IPS-11a (cell line): ENCODE measurements at regions not wholly inside any gene's neighbourhood (a gene's known extent, or its start where the extent isn't known, plus 50 kb on each side); places are given as distances from the start of the nearest gene placed in this dataset.
"Not testable (repeated sequence)": the region's sequence is repeated elsewhere in the genome, so short reads cannot be mapped to it uniquely, and the experiment has no call there.

ENCODE experiments used
- H3K4me3 ChIP-seq: one replicate; pipeline ENCODE4 v1.5.1; 2013; ENCODE audit warnings: low read depth, low read length, control low read depth

DNA sequence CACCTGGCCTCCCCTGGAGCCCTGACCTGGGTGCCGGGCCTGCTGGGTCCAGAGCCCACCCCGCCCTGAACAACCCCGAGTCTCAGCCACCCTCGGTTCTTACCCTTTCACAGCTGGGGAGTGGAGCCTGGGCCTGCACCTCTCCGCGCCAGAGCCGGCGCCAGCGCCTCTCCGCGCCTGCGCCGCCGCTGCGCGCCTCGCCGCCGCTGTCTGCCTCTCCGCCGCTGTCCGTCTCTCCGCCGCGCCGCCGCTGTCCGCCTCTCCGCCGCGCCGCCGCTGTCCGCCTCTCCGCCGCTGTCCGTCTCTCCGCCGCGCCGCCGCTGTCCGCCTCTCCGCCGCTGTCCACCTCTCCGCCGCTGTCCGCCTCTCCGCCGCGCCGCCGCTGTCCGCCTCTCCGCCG is 326.9 kb upstream of the PLGLB1 start:
- H3K4me3 ChIP-seq = not testable (repeated sequence)

DNA sequence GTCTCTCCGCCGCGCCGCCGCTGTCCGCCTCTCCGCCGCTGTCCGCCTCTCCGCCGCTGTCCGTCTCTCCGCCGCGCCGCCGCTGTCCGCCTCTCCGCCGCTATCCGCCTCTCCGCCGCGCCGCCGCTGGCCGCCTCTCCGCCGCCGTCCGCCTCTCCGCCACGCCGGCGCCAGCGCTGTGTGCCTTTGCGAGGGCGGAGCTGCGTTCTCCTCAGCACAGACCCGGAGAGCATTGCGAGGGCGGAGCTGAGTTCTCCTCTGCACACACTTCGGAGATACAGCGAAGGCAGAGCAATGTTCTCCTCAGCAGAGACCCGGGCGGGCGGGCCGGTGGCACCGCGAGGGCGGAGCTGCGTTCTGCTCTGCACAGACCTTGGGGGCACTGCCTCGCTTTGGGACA is 327.4 kb upstream of the PLGLB1 start:
- H3K4me3 ChIP-seq = not testable (repeated sequence)

DNA sequence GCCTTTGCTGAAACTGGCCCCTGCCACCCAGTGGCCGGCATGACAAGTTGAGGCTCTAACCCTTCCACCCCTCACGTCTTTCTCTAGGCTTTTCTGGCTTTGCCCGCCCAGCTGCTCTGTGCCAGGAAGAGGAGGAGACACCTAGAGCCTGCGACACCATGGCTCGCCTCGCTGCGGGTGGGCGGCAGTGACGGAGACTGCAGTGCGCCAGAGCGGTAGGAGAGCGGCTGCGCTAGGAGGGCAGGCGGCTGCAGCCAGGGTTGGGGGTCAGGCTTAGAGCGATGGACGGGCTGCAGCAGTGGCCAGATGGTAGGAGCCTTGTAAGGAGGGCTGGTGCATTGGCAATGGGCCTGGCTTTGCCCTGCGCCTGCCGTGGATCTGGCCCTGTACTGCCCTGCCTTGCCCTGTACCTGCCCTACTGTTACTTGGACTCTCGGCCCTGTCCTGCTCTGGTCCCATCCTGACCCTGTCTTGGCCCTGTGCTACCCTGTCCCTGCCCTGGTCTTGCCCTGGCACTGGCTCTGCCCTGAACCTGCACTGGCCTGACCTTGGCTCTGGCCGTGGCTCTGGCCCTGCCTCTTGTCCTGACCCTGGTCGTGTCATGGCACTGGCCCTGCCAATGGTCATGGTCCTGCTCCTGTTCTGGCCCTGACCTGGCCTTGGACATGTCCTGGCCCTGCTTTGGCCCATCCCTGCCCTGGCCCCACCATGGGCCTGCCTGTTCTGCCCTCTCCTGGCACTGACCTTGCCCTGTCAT is 330.7 kb upstream of the PLGLB1 start:
- not testable (repeated sequence) for H3K4me3 ChIP-seq

DNA sequence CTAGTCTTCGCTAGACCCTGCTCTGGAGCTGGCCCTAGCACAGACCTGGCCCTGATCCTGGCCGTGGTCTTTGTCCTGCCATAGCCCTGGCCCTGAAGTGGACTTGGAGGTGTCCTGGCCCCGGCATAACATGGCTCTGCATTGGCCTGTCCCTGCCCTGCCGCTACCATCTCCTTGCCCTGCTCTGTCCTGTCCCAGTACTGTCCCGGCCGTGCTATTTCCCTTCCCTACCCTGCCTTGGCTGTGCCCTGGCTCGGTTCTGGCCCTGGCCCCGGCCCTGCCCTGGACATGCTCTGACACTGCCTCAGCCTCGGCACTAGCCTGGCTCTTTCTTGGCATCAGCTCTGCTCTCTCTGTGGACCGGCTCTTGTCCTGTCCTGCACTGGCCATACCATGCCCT is 331.8 kb upstream of the PLGLB1 start:
- not testable (repeated sequence) for H3K4me3 ChIP-seq

DNA sequence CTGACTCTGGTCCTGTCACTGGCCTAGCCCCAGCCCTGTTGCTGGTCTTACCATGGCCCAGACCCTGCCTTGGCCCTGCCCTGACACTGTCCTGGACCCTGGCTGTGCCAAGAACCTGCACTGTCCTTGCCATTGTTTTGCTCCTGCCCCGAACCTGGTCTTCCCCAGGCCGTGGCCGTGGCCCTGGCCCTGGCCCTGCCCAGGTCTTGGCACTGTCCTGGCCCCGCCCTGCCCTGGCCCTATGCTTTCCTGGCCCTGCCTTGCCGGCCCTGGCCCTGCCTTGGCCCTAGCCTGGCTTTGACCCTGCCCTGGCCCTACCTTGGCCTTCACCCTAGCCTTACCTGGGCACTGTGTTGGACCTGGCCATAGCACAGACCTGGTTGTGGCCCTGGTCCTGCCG is 332.5 kb upstream of the PLGLB1 start:
- H3K4me3 ChIP-seq = not testable (repeated sequence)

DNA sequence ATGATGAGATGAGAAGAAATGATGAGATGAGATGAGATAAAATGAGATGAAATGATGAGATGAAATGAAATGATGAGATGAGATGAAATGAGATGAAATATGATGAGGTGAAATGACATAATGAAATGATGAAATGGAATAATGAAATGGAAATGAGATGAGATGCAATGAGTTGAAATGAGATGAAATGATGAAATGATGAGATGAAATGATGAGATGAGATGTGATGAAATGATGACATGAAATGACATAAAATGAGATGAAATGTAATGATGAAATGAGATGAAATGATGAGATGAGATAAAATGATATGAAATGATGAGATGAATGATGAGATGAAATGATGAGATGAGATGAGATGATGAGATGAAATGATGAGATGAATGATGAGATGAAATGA is 338.6 kb upstream of the PLGLB1 start:
- not testable (repeated sequence) for H3K4me3 ChIP-seq

DNA sequence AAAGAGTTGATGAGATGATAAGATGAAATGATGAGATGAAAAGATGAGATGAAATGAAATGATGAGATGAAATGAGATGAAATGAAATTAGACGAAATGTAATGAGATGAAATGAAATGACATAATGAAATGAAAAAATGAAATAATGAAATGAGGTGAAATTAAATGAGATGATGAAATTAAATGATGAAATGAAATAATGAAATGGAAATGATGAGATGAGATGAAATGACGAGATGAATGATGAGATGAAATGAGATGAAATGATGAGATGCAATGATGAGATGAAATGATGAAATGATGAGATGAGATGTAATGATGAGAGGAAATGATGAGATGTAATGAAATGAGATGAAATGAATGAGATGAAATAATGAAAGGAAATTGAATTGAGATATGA is 339.3 kb upstream of the PLGLB1 start:
- not testable (repeated sequence) for H3K4me3 ChIP-seq

DNA sequence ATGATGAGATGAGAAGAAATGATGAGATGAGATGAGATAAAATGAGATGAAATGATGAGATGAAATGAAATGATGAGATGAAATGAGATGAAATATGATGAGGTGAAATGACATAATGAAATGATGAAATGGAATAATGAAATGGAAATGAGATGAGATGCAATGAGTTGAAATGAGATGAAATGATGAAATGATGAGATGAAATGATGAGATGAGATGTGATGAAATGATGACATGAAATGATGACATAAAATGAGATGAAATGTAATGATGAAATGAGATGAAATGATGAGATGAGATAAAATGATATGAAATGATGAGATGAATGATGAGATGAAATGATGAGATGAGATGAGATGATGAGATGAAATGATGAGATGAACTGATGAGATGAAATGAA is 340.2 kb upstream of the PLGLB1 start:
- not testable (repeated sequence) for H3K4me3 ChIP-seq

DNA sequence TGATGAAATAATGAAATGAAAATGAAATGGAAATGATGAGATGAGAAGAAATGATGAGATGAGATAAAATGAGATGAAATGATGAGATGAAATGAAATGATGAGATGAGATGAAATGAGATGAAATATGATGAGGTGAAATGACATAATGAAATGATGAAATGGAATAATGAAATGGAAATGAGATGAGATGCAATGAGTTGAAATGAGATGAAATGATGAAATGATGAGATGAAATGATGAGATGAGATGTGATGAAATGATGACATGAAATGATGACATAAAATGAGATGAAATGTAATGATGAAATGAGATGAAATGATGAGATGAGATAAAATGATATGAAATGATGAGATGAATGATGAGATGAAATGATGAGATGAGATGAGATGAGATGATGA is 342.7 kb upstream of the PLGLB1 start:
- H3K4me3 ChIP-seq = not testable (repeated sequence)

DNA sequence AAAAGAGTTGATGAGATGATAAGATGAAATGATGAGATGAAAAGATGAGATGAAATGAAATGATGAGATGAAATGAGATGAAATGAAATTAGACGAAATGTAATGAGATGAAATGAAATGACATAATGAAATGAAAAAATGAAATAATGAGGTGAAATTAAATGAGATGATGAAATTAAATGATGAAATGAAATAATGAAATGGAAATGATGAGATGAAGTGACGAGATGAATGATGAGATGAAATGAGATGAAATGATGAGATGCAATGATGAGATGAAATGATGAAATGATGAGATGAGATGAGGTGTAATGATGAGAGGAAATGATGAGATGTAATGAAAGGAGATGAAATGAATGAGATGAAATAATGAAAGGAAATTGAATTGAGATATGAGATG is 343.4 kb upstream of the PLGLB1 start:
- H3K4me3 ChIP-seq = not testable (repeated sequence)

DNA sequence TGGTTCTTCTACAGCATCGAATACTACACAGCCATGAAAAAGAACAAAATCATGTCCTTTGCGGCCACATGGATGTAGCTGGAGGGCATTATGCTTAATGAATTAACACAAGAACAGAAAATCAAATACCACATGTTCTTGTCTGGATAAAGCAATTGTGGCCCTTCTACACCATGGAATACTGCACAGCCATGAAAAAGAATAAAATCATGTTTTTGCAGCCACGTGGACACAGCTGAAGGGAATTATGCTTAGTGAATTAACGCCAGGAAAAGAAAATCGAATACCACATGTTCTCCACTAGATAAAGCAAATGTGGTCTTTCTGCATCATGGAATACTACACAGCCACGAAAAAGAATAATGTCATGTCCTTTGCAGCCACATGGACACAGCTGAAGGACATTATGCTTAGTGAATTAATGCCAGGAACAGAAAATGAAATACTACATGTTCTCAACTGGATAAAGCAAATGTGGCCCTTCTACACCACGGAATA is 361.8 kb upstream of the PLGLB2 start:
- not testable (repeated sequence) for H3K4me3 ChIP-seq

DNA sequence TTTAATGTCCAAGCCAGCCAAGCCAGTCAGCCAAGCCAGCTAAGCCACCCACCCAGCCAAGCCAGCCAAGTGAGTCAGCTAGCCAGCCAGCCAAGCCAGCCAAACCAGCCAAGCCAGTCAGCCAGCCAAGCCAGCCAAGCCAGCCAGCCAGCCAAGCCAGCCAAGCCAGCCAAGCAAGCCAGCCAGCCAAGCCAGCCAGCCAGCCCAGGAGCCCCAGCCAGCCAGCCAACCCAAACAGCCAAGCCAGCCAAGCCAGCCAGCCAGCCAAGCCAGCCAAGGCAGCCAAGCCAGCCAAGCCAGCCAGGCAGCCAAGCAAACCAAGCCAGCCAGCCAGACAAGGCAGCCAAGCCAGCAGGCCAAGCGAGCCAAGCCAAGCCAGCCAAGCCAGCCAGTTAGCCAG is 352.1 kb upstream of the PLGLB2 start:
- H3K4me3 ChIP-seq = not testable (repeated sequence)

DNA sequence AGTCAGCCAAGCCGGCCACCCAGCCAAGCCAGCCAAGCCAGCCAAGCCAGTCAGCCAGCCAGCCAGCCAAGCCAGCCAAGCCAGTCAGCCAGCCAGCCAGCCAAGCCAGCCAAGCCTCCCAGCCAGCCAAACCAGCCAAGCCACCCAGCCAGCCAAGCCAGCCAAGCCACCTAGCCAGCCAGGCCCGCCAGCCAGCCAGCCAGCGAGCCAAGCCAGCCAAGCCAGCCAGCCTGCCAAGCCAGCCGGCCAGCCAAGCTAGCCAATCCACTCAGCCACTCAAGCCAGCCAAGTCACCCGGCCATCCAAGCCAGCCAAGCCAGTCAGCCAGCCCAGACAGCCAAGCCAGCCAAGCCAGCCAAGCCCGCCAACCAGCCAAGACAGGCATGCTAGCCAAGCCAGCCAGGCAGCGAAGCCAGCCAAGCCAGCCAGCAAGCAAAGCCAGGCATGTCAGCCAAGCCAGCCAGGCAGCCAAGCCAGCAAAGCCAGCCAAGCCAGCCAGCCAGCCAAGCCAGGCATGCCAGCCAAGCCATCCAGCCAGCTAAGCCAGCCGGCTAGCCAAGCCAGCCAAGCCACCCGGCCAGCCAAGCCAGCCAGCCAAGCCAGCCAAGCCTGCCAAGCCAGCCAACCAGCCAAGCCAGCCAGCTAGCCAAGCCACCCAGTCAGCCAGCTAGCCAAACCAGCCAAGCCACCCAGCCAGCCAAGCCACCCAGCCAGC is 351.2 kb upstream of the PLGLB2 start:
- not testable (repeated sequence) for H3K4me3 ChIP-seq

DNA sequence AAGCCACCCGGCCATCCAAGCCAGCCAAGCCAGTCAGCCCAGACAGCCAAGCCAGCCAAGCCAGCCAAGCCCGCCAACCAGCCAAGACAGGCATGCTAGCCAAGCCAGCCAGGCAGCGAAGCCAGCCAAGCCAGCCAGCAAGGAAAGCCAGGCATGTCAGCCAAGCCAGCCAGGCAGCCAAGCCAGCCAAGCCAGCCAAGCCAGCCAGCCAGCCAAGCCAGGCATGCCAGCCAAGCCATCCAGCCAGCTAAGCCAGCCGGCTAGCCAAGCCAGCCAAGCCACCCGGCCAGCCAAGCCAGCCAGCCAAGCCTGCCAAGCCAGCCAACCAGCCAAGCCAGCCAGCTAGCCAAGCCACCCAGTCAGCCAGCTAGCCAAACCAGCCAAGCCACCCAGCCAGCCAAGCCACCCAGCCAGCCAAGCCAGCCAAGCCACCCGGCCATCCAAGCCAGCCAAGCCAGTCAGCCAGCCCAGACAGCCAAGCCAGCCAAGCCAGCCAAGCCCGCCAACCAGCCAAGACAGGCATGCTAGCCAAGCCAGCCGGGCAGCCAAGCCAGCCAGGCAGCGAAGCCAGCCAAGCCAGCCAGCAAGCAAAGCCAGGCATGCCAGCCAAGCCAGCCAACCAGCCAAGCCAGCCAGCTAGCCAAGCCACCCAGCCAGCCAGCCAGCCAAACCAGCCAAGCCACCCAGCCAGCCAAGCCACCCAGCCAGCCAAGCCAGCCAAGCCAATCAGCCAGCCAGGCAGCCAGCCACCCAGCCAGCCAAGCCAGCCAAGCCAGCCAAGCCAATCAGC is 350.4 kb upstream of the PLGLB2 start:
- H3K4me3 ChIP-seq = not testable (repeated sequence)

DNA sequence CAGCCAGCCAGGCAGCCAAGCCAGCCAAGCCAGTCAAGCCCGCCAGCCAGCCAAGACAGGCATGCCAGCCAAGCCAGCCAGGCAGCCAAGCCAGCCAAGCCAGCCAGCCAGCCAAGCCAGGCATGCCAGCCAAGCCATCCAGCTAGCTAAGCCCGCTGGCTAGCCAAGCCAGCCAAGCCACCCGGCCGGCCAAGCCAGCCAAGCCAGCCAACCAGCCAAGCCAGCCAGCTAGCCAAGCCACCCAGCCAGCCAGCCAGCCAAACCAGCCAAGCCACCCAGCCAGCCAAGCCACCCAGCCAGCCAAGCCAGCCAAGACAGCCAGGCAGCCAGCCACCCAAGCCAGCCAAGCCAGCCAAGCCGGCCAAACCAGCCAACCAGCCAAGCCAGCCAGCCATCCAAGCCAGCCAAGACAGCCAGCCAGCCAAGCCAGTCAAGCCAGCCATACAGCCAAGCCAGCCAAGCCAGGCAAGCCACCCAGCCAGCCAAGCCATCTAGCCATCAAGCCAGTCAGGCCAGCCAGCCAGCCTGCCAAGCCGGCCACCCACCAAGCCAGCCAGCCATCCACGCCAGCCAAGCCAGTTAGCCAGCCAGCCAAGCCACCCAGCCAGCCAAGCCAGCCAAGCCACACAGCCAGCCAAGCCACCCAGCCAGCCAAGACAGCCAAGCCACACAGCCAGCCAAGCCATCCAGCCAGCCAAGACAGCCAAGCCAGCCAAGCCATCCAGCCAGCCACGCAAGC is 349.2 kb upstream of the PLGLB2 start:
- not testable (repeated sequence) for H3K4me3 ChIP-seq

DNA sequence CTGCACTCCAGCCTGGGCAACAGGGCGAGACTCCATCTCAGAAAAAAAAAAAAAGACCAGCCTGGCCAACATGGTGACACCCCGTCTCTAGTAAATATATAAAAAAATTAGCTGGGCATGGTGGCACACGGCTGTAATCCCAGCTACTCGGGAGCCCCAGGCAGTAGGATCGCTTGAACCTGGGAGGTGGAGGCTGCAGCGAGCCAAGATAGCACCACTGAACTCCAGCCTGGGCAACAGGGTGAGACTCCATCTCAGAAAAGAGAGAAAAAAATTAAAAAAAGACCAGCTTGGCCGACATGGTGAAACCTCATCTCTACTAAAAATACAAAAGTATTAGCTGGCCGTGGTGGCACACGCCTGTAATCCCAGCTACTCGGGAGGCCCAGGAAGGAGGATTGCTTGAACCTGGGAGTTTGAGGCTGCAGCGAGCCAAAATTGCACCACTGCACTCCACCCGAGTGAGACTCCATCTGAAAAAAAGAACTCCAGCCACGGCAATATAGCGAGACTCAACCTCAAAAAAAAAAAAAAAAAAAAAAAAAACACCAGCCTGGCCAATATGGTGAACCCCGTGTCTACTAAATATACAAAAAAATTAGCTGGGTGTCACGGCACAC is 346.1 kb upstream of the PLGLB2 start:
- no peak overlapping the region for H3K4me3 ChIP-seq

DNA sequence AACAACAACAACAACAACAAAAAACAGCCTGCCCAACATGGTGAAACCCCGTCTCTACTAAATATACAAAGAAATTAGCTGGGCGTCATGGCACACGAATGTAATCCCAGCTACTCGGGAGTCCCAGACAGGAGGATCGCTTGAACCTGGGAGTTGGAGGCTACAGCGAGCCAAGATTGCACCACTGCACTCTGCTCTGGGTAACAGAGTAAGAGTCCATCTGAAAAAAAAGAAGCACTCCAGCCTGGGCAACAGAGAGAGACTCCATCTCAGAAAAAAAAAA is 344.1 kb upstream of the PLGLB2 start:
- H3K4me3 ChIP-seq = no peak overlapping the region

DNA sequence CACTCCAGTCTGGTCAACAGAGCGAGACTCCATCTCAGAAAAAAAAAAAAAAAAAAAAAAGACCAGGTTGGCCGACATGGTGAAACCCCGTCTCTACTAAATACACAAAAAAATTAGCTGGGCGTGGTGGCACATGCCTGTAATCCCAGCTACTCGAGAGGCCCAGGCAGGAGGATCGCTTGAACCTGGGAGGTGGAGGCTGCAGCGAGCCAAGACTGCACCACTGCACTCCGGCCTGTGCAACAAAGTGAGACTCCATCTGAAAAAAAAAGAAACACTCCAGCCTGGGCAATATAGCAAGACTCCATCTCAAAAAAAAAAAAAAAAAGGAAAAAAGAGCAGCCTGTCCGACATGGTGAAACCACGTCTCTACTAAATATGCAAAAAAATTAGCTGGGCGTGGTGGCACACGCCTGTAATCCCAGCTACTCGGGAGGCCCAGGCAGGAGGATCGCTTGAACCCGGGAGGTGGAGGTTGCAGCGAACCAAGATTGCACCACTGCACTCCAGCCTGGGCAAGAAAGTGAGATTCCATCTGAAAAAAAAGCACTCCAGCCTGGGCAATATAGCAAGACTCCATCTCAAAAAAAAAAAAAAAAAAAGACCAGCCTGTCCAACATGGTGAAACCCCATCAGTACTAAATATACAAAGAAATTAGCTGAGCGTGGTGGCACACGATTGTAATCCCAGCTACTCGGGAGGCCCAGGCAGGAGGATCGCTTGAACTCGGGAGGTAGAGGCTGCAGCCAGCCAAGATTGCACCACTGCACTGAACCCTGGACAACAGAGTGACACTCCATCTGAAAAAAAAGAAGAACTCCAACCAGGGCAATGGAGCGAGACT is 343.3 kb upstream of the PLGLB2 start:
- H3K4me3 ChIP-seq = not testable (repeated sequence)

DNA sequence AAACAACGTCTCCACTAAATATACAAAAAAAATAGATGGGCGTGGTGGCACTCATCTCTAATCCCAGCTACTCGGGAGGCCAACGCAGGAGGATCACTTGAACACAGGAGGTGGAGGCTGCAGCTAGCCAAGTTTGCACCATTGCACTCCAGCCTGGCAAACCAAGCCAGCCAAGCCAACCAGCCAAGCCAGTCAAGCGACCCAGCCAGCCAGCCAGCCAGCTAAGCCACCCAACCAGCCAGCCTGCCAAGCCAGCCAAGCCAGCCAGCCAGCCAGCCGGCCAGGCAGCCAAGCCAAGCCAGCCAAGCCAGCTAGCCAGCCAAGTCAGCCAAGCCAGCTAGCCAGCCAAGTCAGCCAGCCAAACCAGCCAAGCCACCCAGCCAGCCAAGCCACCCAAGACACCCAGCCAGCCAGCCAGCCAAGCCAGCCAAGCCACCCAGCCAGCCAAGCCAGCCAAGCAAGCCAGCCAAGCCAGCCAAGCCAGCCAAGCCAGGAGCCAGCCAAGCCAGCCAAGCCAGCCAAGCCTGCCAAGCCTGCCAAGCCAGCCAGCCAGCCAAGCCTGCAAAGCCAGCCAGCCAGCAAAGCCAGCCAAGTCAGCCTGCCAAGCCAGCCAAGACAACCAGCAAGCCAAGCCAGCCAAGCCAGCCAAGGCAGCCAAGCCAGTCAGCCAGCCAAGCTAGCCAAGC is 342.2 kb upstream of the PLGLB2 start:
- H3K4me3 ChIP-seq = not testable (repeated sequence)
